Loucy (cell line): ENCODE measurements at regions not wholly inside any gene's neighbourhood (a gene's known extent, or its start where the extent isn't known, plus 50 kb on each side); places are given as distances from the start of the nearest gene placed in this dataset.

ENCODE experiments used
- EZH2phosphoT487 ChIP-seq: fragments of 200-600 bp; IDR thresholded peaks from 2 replicates; pipeline ENCODE4 v1.6.1; 2018; ENCODE audit warnings: antibody characterized with exemption, mild to moderate bottlenecking, moderate library complexity, borderline replicate concordance
- TF ChIP-seq, protein P1 (sequence below): fragments of 200-600 bp; sonication (generic); conservative IDR thresholded peaks from 2 replicates; pipeline ENCODE4 v1.5.1; 2014; ENCODE audit warnings: mild to moderate bottlenecking, antibody characterized with exemption, low read length

GRCh38 chr16:60635548-60635947, 1400.7 kb downstream of the CDH8 start:
- TF ChIP-seq, protein P1, sequence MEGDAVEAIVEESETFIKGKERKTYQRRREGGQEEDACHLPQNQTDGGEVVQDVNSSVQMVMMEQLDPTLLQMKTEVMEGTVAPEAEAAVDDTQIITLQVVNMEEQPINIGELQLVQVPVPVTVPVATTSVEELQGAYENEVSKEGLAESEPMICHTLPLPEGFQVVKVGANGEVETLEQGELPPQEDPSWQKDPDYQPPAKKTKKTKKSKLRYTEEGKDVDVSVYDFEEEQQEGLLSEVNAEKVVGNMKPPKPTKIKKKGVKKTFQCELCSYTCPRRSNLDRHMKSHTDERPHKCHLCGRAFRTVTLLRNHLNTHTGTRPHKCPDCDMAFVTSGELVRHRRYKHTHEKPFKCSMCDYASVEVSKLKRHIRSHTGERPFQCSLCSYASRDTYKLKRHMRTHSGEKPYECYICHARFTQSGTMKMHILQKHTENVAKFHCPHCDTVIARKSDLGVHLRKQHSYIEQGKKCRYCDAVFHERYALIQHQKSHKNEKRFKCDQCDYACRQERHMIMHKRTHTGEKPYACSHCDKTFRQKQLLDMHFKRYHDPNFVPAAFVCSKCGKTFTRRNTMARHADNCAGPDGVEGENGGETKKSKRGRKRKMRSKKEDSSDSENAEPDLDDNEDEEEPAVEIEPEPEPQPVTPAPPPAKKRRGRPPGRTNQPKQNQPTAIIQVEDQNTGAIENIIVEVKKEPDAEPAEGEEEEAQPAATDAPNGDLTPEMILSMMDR: no peak
- no peak for TF ChIP-seq EZH2phosphoT487
